Breast epithelium (tissue), 3 donors: ENCODE measurements at regions not wholly inside any gene's neighbourhood (a gene's known extent, or its start where the extent isn't known, plus 50 kb on each side); places are given as distances from the start of the nearest gene placed in this dataset.

Experiments used
- CTCF ChIP-seq, 3 donors: fragments of 450-650 bp; IDR thresholded peaks; one replicate each; pipeline ENCODE4 v1.5.1; 2016 to 2017; ENCODE audit warnings: antibody characterized with exemption in 3 of 3, mild to moderate bottlenecking in 3 of 3, moderate library complexity in 3 of 3
- POLR2A ChIP-seq: fragments of 450-650 bp; IDR thresholded peaks from one replicate; pipeline ENCODE4 v1.6.1; 2016; ENCODE audit warnings: antibody characterized with exemption, mild to moderate bottlenecking, moderate library complexity
- POLR2AphosphoS5 ChIP-seq, 3 donors: sonication (generic); formaldehyde crosslinking; IDR thresholded peaks; one replicate each; pipeline ENCODE4 v1.6.1; 2017; ENCODE audit warnings: antibody characterized with exemption in 3 of 3

- no peak for TF ChIP-seq CTCF (IDR thresholded peaks at IDR 0.05)
- no peak for TF ChIP-seq POLR2A
- TF ChIP-seq POLR2AphosphoS5 (IDR thresholded peaks at IDR 0.05), result no peak
Measured at GRCh38 chr9:19694601-19695000, 94.2 kb downstream of the SLC24A2 start.
